Esophagus squamous epithelium (tissue), 5 donors: ENCODE measurements at regions not wholly inside any gene's neighbourhood (a gene's known extent, or its start where the extent isn't known, plus 50 kb on each side); places are given as distances from the start of the nearest gene placed in this dataset.

Experiments
- DNase-seq: peaks from one replicate; lab custom pipeline; 2025; lab: John Stamatoyannopoulos, UW
- H3K27ac ChIP-seq, 4 donors: fragments of 200-600 bp; sonication (generic); one replicate each; pipeline ENCODE4 v1.5.1; 2016 to 2019; ENCODE audit warnings: mild to moderate bottlenecking in 1 of 4
- H3K27me3 ChIP-seq, 4 donors: fragments of 200-600 bp; sonication (generic); 1 replicate in 3 of 4; 2 replicates in 1 of 4; pipeline versions ENCODE4 v1.5.1 to v1.6.0; 2017 to 2021; ENCODE audit warnings: antibody characterized with exemption in 1 of 4
- H3K36me3 ChIP-seq, 3 donors: fragments of 200-600 bp; sonication (generic); one replicate each; pipeline ENCODE4 v1.5.1; 2016 to 2019
- H3K4me1 ChIP-seq, 3 donors: fragments of 200-600 bp; sonication (generic); one replicate each; pipeline ENCODE4 v1.5.1; 2017 to 2019
- H3K4me3 ChIP-seq, 4 donors: fragments of 200-600 bp; sonication (generic); 1 replicate in 3 of 4; 2 replicates in 1 of 4; pipeline ENCODE4 v1.5.1; 2016 to 2019; ENCODE audit warnings: mild to moderate bottlenecking in 2 of 4, moderate library complexity in 1 of 4
- H3K9me3 ChIP-seq, 3 donors: fragments of 200-600 bp; sonication (generic); one replicate each; pipeline ENCODE4 v1.5.1; 2016 to 2019
- POLR2A ChIP-seq, 4 donors: fragments of 450-650 bp; IDR thresholded peaks; one replicate each; pipeline ENCODE4 v1.6.1; 2017; ENCODE audit warnings: antibody characterized with exemption in 4 of 4, mild to moderate bottlenecking in 4 of 4, moderate library complexity in 3 of 4
- WGBS, 2 donors: methylation state at CpG; one replicate each; pipeline ENCODE4 v1.1.5; 2018; 5-methylcytosine and 5-hydroxymethylcytosine counted together
- intact Hi-C: fragments of 100-400 bp; cut with DNase I; formaldehyde crosslinking; loops from one replicate; pipeline ENCODE4 v1.15.0; 2022
- TF ChIP-seq, protein P1 (sequence below), 6 experiments: fragments of 450-650 bp in 4 of 6; fragments of 200-600 bp in 2 of 6; sonication (generic) in 2 of 6; IDR thresholded peaks; one replicate each; pipeline ENCODE4 v1.5.1; 2016 to 2019; ENCODE audit warnings: antibody characterized with exemption in 6 of 6, mild to moderate bottlenecking in 4 of 6, moderate library complexity in 4 of 6
- donor health status: DM: yes; HTN: yes; CAD: no.

DNA sequence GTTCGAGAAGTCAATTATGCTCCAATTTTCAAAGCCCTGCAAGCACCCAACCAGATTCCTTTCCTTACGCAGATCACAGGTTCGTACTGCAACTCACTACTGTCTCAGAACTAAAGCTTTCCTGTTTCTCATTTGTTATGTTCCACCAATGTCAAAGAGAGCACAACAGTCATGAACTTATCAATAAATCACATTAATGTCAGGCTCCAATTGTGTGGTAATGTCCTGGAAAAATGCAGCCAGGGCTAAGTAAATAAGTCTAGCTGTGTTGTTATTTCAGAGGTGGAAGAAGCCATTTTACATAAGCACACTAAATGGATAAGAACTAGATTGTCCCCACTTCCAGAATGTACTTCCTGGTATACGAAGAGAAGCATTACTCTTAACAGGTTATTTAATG lies 488.6 kb upstream of the PTGER4 start:
- 62 to 70% methylated on average over 4 of the region's 4 CpGs for WGBS, 2 donors
- Histone ChIP-seq H3K36me3 (no peaks in the 10 kb centered on the region), H3K9me3 (no peaks in the 10 kb centered on the region), H3K27me3 (no peaks in the 10 kb centered on the region), H3K4me1 (no peaks in the 10 kb centered on the region), H3K4me3 (no peak overlapping the region), H3K27ac (no peak overlapping the region)
- intact Hi-C loops, result no loop called here
- no peak for DNase-seq
- no peak for TF ChIP-seq POLR2A (IDR thresholded peaks at IDR 0.05)
- TF ChIP-seq, protein P1, sequence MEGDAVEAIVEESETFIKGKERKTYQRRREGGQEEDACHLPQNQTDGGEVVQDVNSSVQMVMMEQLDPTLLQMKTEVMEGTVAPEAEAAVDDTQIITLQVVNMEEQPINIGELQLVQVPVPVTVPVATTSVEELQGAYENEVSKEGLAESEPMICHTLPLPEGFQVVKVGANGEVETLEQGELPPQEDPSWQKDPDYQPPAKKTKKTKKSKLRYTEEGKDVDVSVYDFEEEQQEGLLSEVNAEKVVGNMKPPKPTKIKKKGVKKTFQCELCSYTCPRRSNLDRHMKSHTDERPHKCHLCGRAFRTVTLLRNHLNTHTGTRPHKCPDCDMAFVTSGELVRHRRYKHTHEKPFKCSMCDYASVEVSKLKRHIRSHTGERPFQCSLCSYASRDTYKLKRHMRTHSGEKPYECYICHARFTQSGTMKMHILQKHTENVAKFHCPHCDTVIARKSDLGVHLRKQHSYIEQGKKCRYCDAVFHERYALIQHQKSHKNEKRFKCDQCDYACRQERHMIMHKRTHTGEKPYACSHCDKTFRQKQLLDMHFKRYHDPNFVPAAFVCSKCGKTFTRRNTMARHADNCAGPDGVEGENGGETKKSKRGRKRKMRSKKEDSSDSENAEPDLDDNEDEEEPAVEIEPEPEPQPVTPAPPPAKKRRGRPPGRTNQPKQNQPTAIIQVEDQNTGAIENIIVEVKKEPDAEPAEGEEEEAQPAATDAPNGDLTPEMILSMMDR (IDR thresholded peaks at IDR 0.05), result no peak

DNA sequence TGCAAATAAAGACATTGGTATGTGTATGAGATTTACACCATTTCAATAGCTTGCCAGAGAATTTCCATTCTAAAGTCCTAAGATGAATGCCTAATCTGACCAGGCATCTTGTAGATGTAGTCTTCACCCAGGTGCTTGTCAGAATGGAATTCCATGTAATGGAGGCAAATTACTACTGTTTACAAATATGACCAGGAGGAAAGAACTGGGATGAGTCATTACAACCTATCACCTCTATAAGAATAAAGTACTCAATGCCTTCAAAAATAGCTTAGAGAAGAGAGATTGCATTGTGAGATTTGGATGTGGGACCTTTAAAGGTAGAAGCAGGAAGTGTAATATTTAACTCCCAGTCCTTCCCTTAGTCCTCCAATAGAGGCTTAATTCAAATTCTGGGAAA lies 507.0 kb upstream of the PTGER4 start:
- Histone ChIP-seq H3K4me3 (no peak overlapping the region), H3K9me3 (peaks cover 0 to 12% (median 0%) of the 10 kb centered on the region in 3 donors), H3K36me3 (no peaks in the 10 kb centered on the region), H3K27ac (no peak overlapping the region), H3K27me3 (no peaks in the 10 kb centered on the region), H3K4me1 (no peaks in the 10 kb centered on the region)
- DNase-seq, result no peak
- intact Hi-C loops, result no loop called here
- TF ChIP-seq, protein P1 (IDR thresholded peaks at IDR 0.05), result no peak
- TF ChIP-seq POLR2A (IDR thresholded peaks at IDR 0.05), result no peak

DNA sequence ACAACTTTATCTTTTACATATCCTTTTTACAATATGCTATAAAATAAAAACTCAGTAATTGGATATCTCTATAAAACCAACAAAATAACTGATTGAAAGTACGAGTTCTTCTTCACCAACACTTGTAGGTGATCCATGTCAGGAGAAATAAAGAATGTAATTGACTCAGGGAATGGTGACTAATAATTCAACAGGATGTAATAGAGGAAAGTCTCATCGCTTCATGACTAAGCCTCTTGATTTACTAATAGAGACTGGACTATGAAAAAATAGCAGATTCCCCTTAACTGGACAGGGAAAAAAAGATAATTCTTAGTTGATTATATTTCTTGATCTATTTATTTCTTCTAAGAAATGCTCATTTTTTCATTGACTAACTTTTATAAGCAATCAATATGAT lies 507.7 kb upstream of the PTGER4 start:
- Histone ChIP-seq H3K36me3 (no peaks in the 10 kb centered on the region), H3K9me3 (peaks cover 0 to 4% (median 0%) of the 10 kb centered on the region in 3 donors), H3K27ac (no peak overlapping the region), H3K4me3 (no peak overlapping the region), H3K4me1 (no peaks in the 10 kb centered on the region), H3K27me3 (no peaks in the 10 kb centered on the region)
- no peak for DNase-seq
- intact Hi-C loops, result no loop called here
- WGBS, 2 donors, result 36 to 41% methylated on average over 2 of the region's 2 CpGs
- TF ChIP-seq, protein P1 (IDR thresholded peaks at IDR 0.05), result no peak
- TF ChIP-seq POLR2A (IDR thresholded peaks at IDR 0.05), result no peak

DNA sequence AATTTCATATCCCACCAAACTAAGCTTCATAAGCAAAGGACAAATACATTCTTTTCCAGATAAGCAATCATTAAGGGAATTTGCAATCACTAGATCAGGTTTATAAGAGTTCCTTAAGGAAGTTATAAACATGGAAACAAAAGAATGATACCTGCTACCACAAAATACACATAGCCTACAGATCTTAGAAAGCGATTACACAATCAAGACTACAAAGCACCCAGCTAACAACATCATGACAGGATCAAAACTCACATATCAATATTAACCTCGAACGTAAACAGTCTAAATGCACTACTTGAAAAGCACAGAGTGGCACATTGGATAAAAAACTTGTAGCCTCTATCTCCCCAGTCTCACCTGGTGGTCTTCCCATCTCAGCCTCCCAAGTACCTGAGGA lies 512.4 kb upstream of the PTGER4 start:
- Histone ChIP-seq H3K9me3 (peaks cover 0 to 3% (median 0%) of the 10 kb centered on the region in 3 donors), H3K4me1 (no peaks in the 10 kb centered on the region), H3K4me3 (no peak overlapping the region), H3K36me3 (no peaks in the 10 kb centered on the region), H3K27me3 (no peaks in the 10 kb centered on the region), H3K27ac (no peak overlapping the region)
- TF ChIP-seq, protein P1 (IDR thresholded peaks at IDR 0.05), result no peak
- no peak for TF ChIP-seq POLR2A (IDR thresholded peaks at IDR 0.05)
- 81 to 89% methylated on average over 3 of the region's 3 CpGs for WGBS, 2 donors
- intact Hi-C loops, result no loop called here
- DNase-seq, result no peak

DNA sequence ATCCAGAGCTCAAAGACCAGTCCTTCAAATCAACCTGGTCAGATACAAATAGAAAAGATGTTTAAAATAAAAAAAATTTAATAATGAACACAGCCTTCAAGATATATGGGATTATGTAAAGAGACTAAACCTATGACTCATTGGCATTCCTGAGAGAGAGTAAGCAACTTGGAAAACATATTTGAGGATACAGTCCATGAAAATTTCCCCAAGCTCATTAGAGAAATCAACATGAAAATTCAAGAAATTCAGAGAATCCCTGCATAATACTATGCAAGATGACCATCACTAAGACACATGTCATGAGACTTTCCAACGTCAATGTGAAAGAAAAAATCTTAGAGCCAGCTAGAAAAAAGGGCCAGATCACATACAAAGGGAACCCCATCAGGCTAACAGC lies 512.9 kb upstream of the PTGER4 start:
- Histone ChIP-seq H3K27me3 (no peaks in the 10 kb centered on the region), H3K36me3 (no peaks in the 10 kb centered on the region), H3K9me3 (peaks cover 0 to 3% (median 0%) of the 10 kb centered on the region in 3 donors), H3K27ac (no peak overlapping the region), H3K4me3 (no peak overlapping the region), H3K4me1 (no peaks in the 10 kb centered on the region)
- intact Hi-C loops, result no loop called here
- TF ChIP-seq, protein P1 (IDR thresholded peaks at IDR 0.05), result no peak
- no peak for TF ChIP-seq POLR2A (IDR thresholded peaks at IDR 0.05)
- 71 to 80% methylated on average over 1 of the region's 1 CpG for WGBS, 2 donors
- DNase-seq, result no peak
